Upper lobe of left lung (tissue), 6 donors: ENCODE measurements at regions not wholly inside any gene's neighbourhood (a gene's known extent, or its start where the extent isn't known, plus 50 kb on each side); places are given as distances from the start of the nearest gene placed in this dataset.
A peak's percentile ranks its signal among the peaks of the same experiment; 100 is the strongest.
"Not testable (repeated sequence)": the region's sequence is repeated elsewhere in the genome, so short reads cannot be mapped to it uniquely, and the experiment has no call there.

ENCODE experiments used
- ATAC-seq, 2 donors: fragments of 200-7000 bp; cut with Tn5 transposase; one replicate each; pipeline ENCODE4 v1.9.1; 2022; ENCODE audit warnings: mild to moderate bottlenecking in 2 of 2, moderate library complexity in 2 of 2; ENCODE audit not compliant: low FRiP score in 2 of 2
- DNase-seq, 2 donors: peaks; one replicate each; pipeline ENCODE4 v3.0.0-alpha.2; 2019 to 2020
- H3K27ac ChIP-seq, 4 donors: fragments of 200-600 bp; sonication (generic); one replicate each; pipeline ENCODE4 v1.5.1; 2016 to 2019
- H3K27me3 ChIP-seq, 4 donors: fragments of 200-600 bp; sonication (generic); one replicate each; pipeline ENCODE4 v1.5.1; 2017 to 2019
- H3K36me3 ChIP-seq, 4 donors: fragments of 200-600 bp; sonication (generic); one replicate each; pipeline ENCODE4 v1.5.1; 2016 to 2019
- H3K4me1 ChIP-seq, 4 donors: fragments of 200-600 bp; sonication (generic); one replicate each; pipeline ENCODE4 v1.5.1; 2018 to 2019
- H3K4me3 ChIP-seq, 4 donors: fragments of 200-600 bp; sonication (generic); one replicate each; pipeline ENCODE4 v1.5.1; 2017 to 2019; ENCODE audit warnings: mild to moderate bottlenecking in 2 of 4, moderate library complexity in 1 of 4
- H3K9me3 ChIP-seq, 4 donors: fragments of 200-600 bp; sonication (generic); one replicate each; pipeline ENCODE4 v1.5.1; 2018 to 2019
- EP300 ChIP-seq, 4 donors: sonication (generic); formaldehyde crosslinking; IDR thresholded peaks; one replicate each; pipeline ENCODE4 v1.5.1; 2017; ENCODE audit warnings: antibody characterized with exemption in 4 of 4, control low read depth in 2 of 4
- POLR2A ChIP-seq, 4 donors: fragments of 450-650 bp; IDR thresholded peaks; one replicate each; pipeline ENCODE4 v1.5.1; 2016 to 2017; ENCODE audit warnings: antibody characterized with exemption in 4 of 4, mild to moderate bottlenecking in 2 of 4
- POLR2AphosphoS5 ChIP-seq, 2 donors: sonication (generic); formaldehyde crosslinking; IDR thresholded peaks; one replicate each; pipeline ENCODE4 v1.5.1; 2017; ENCODE audit warnings: antibody characterized with exemption in 2 of 2
- WGBS, 2 donors: methylation state at CpG; one replicate each; pipeline ENCODE4 v1.1.5; 2017 to 2018; 5-methylcytosine and 5-hydroxymethylcytosine counted together
- TF ChIP-seq, protein P1 (sequence below), 6 experiments: fragments of 450-650 bp in 4 of 6; fragments of 200-600 bp in 2 of 6; sonication (generic) in 2 of 6; IDR thresholded peaks; one replicate each; pipeline ENCODE4 v1.5.1; 2016 to 2019; ENCODE audit warnings: antibody characterized with exemption in 6 of 6
- donor health status: DM: no; HTN: no; CAD: no; lungs with moderate emphysema.
- donor health status: DM: no; HTN: yes; CAD: no; lungs with severe emphysema.

GRCh38 chr13:91053318-91054065 is 294.0 kb upstream of the MIR17HG start:
- WGBS, 2 donors = 90 to 92% methylated on average over 2 of the region's 2 CpGs
- no peak for DNase-seq
- no peak for ATAC-seq
- TF ChIP-seq, protein P1, sequence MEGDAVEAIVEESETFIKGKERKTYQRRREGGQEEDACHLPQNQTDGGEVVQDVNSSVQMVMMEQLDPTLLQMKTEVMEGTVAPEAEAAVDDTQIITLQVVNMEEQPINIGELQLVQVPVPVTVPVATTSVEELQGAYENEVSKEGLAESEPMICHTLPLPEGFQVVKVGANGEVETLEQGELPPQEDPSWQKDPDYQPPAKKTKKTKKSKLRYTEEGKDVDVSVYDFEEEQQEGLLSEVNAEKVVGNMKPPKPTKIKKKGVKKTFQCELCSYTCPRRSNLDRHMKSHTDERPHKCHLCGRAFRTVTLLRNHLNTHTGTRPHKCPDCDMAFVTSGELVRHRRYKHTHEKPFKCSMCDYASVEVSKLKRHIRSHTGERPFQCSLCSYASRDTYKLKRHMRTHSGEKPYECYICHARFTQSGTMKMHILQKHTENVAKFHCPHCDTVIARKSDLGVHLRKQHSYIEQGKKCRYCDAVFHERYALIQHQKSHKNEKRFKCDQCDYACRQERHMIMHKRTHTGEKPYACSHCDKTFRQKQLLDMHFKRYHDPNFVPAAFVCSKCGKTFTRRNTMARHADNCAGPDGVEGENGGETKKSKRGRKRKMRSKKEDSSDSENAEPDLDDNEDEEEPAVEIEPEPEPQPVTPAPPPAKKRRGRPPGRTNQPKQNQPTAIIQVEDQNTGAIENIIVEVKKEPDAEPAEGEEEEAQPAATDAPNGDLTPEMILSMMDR (IDR thresholded peaks at IDR 0.05) = no peak
- TF ChIP-seq POLR2AphosphoS5 (IDR thresholded peaks at IDR 0.05) (no peak), POLR2A (IDR thresholded peaks at IDR 0.05) (no peak), EP300 (IDR thresholded peaks at IDR 0.05) (no peak)
- Histone ChIP-seq H3K4me1 (no peaks in the 10 kb centered on the region), H3K36me3 (no peaks in the 10 kb centered on the region), H3K4me3 (no peak overlapping the region), H3K27ac (no peak overlapping the region), H3K9me3 (no peaks in the 10 kb centered on the region), H3K27me3 (no peaks in the 10 kb centered on the region)

GRCh38 chr13:91054902-91055301 is 292.6 kb upstream of the MIR17HG start:
- H3K27ac ChIP-seq = no peak overlapping the region
- no peaks in the 10 kb centered on the region for H3K27me3 ChIP-seq
- H3K4me1 ChIP-seq = no peaks in the 10 kb centered on the region
- WGBS, 2 donors = 71 to 73% methylated on average over 1 of the region's 1 CpG
- DNase-seq = no peak
- no peak for ATAC-seq
- H3K4me3 ChIP-seq = no peak overlapping the region
- TF ChIP-seq, protein P1 (IDR thresholded peaks at IDR 0.05) = no peak
- TF ChIP-seq POLR2A (IDR thresholded peaks at IDR 0.05) (no peak), EP300 (IDR thresholded peaks at IDR 0.05) (no peak), POLR2AphosphoS5 (IDR thresholded peaks at IDR 0.05) (no peak)
- H3K9me3 ChIP-seq = no peaks in the 10 kb centered on the region
- H3K36me3 ChIP-seq = no peaks in the 10 kb centered on the region

DNA sequence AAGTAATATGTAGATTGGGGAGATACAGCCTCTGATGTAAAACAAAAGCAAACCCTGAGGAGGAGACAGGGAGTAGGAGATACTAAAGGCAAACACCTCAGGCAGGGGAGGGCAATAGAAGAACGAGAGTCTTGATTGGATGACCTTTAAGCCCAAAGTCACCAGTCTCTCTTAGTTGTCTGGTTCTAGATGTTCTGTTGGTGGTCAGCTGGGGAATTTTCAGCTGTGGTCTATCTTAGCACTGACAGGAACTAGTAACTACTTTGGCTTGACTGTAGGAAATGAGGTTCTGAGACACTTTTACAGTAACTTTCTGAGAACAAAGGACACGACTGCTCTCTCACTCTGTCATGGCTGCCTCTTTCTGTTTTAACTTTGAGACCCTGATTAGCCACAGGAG is 290.7 kb upstream of the MIR17HG start:
- no peaks in the 10 kb centered on the region for H3K36me3 ChIP-seq
- no peaks in the 10 kb centered on the region for H3K9me3 ChIP-seq
- TF ChIP-seq, protein P1 (IDR thresholded peaks at IDR 0.05) = no peak
- TF ChIP-seq POLR2AphosphoS5 (IDR thresholded peaks at IDR 0.05) (no peak), EP300 (IDR thresholded peaks at IDR 0.05) (no peak), POLR2A (IDR thresholded peaks at IDR 0.05) (no peak)
- DNase-seq (no peak), ATAC-seq (no peak)
- no peaks in the 10 kb centered on the region for H3K27me3 ChIP-seq
- 31 to 74% methylated on average over 2 of the region's 2 CpGs for WGBS, 2 donors
- no peak overlapping the region for H3K4me3 ChIP-seq
- H3K4me1 ChIP-seq = no peaks in the 10 kb centered on the region
- H3K27ac ChIP-seq = no peak overlapping the region

GRCh38 chr13:91057507-91057906 is 290.0 kb upstream of the MIR17HG start:
- H3K4me1 ChIP-seq, H3K27ac ChIP-seq, H3K36me3 ChIP-seq, H3K4me3 ChIP-seq, ATAC-seq, DNase-seq, H3K9me3 ChIP-seq, H3K27me3 ChIP-seq: not testable (repeated sequence)
- WGBS, 2 donors = 82 to 88% methylated on average over 2 of the region's 2 CpGs

GRCh38 chr13:91058066-91058465 is 289.4 kb upstream of the MIR17HG start:
- DNase-seq (no peak), ATAC-seq (peak in 1 of 2 donors; percentile 28)
- TF ChIP-seq, protein P1 (IDR thresholded peaks at IDR 0.05) = no peak
- TF ChIP-seq POLR2AphosphoS5 (IDR thresholded peaks at IDR 0.05) = no peak
- no peak for TF ChIP-seq POLR2A (IDR thresholded peaks at IDR 0.05)
- no peak for TF ChIP-seq EP300 (IDR thresholded peaks at IDR 0.05)
- Histone ChIP-seq H3K27me3 (no peaks in the 10 kb centered on the region), H3K9me3 (no peaks in the 10 kb centered on the region), H3K4me1 (no peaks in the 10 kb centered on the region), H3K27ac (no peak overlapping the region), H3K36me3 (no peaks in the 10 kb centered on the region), H3K4me3 (no peak overlapping the region)
- 88 to 89% methylated on average over 2 of the region's 2 CpGs for WGBS, 2 donors
